GM23338 (cell line): ENCODE measurements at regions not wholly inside any gene's neighbourhood (a gene's known extent, or its start where the extent isn't known, plus 50 kb on each side); places are given as distances from the start of the nearest gene placed in this dataset.

ENCODE experiments used
- ATAC-seq: fragments of 200-7000 bp; cut with Tn5 transposase; 3 replicates; pipeline ENCODE4 v1.9.1; 2020
- DNase-seq: peaks from one replicate; pipeline ENCODE4 v3.0.0-alpha.2; 2015; ENCODE audit warnings: low spot score
- H2AFZ ChIP-seq: fragments of 200-600 bp; sonication (generic); 2 replicates; pipeline ENCODE4 v1.8.0; 2016; ENCODE audit warnings: antibody characterized with exemption, mild to moderate bottlenecking, moderate library complexity
- H3F3A ChIP-seq: fragments of 200-600 bp; sonication (generic); replicated peaks from 2 replicates; pipeline ENCODE4 v1.8.0; 2017; ENCODE audit warnings: antibody characterized with exemption, mixed run types, low read depth
- H3K27ac ChIP-seq: fragments of 200-600 bp; sonication (generic); 2 replicates; pipeline ENCODE4 v1.6.1; 2016; ENCODE audit warnings: low read depth
- H3K27me3 ChIP-seq: fragments of 200-600 bp; sonication (generic); 2 replicates; pipeline ENCODE4 v1.8.0; 2016; ENCODE audit warnings: mild to moderate bottlenecking, mixed run types, moderate library complexity; ENCODE audit not compliant: insufficient read depth
- H3K36me3 ChIP-seq: fragments of 200-600 bp; sonication (generic); 2 replicates; pipeline ENCODE4 v1.8.0; 2016; ENCODE audit warnings: mild to moderate bottlenecking; ENCODE audit not compliant: insufficient read depth
- H3K4me1 ChIP-seq: fragments of 200-600 bp; sonication (generic); 2 replicates; pipeline ENCODE4 v1.8.0; 2016; ENCODE audit warnings: mild to moderate bottlenecking, moderate library complexity; ENCODE audit not compliant: insufficient read depth
- H3K4me2 ChIP-seq: fragments of 200-600 bp; sonication (generic); 2 replicates; pipeline ENCODE4 v1.7.1; 2017; ENCODE audit warnings: mixed run types
- H3K4me3 ChIP-seq: fragments of 200-600 bp; sonication (generic); 2 replicates; pipeline ENCODE4 v1.6.1; 2016; ENCODE audit warnings: mixed run types
- H3K79me2 ChIP-seq: fragments of 200-600 bp; sonication (generic); replicated peaks from 2 replicates; pipeline ENCODE4 v1.8.0; 2017; ENCODE audit warnings: mild to moderate bottlenecking; ENCODE audit not compliant: insufficient read depth
- H3K9me2 ChIP-seq: fragments of 200-600 bp; sonication (generic); 2 replicates; pipeline ENCODE4 v1.8.0; 2017; ENCODE audit not compliant: insufficient read depth
- H4K20me1 ChIP-seq: fragments of 200-600 bp; sonication (generic); replicated peaks from 2 replicates; pipeline ENCODE4 v1.8.0; 2017; ENCODE audit warnings: mild to moderate bottlenecking; ENCODE audit not compliant: insufficient read depth
- H3K27ac Mint-ChIP-seq: 2 replicates; pipeline ENCODE4 v1.8.0; 2020; ENCODE audit warnings: inconsistent platforms, mild to moderate bottlenecking, moderate library complexity, mixed read lengths
- H3K27me3 Mint-ChIP-seq: 3 replicates; pipeline ENCODE4 v1.8.0; 2022; ENCODE audit warnings: low read depth, mild to moderate bottlenecking, moderate library complexity, mixed read lengths, inconsistent platforms; ENCODE audit not compliant: insufficient read depth, poor library complexity
- H3K36me3 Mint-ChIP-seq: 3 replicates; pipeline ENCODE4 v1.8.0; 2021; ENCODE audit warnings: low read depth, mild to moderate bottlenecking, inconsistent platforms, moderate library complexity, mixed read lengths
- H3K4me1 Mint-ChIP-seq: 3 replicates; pipeline ENCODE4 v1.8.0; 2020; ENCODE audit warnings: mild to moderate bottlenecking, inconsistent platforms, mixed read lengths
- H3K4me3 Mint-ChIP-seq: 3 replicates; pipeline ENCODE4 v1.8.0; 2021; ENCODE audit warnings: moderate library complexity, mild to moderate bottlenecking, inconsistent platforms, mixed read lengths
- H3K9me3 Mint-ChIP-seq: 3 replicates; pipeline ENCODE4 v1.8.0; 2020; ENCODE audit warnings: moderate library complexity, mild to moderate bottlenecking, inconsistent platforms, mixed read lengths
- EZH2 ChIP-seq: fragments of 200-600 bp; sonication (generic); IDR thresholded peaks from one replicate; pipeline ENCODE4 v1.8.0; 2017; ENCODE audit warnings: antibody characterized with exemption, mild to moderate bottlenecking, low read depth; ENCODE audit not compliant: unreplicated experiment
- EZH2phosphoT487 ChIP-seq: fragments of 200-600 bp; sonication (generic); IDR thresholded peaks from one replicate; pipeline ENCODE4 v1.8.1; 2018; ENCODE audit warnings: antibody characterized with exemption; ENCODE audit not compliant: unreplicated experiment
- STAT1 ChIP-seq: IDR thresholded peaks from one replicate; pipeline ENCODE4 v1.6.1; 2016; ENCODE audit warnings: antibody characterized with exemption; ENCODE audit not compliant: unreplicated experiment
- ZNF114 ChIP-seq: fragments of 250-450 bp; sonication (Bioruptor Pico); IDR thresholded peaks from 2 replicates; pipeline ENCODE4 v1.5.0; 2020; ENCODE audit warnings: mild to moderate bottlenecking, moderate library complexity
- ZNF331 ChIP-seq: fragments of 250-450 bp; sonication (Bioruptor Pico); IDR thresholded peaks from 2 replicates; pipeline ENCODE4 v1.5.0; 2020; ENCODE audit warnings: low read depth, mild to moderate bottlenecking, moderate library complexity
- TF ChIP-seq, protein P1 (sequence below): IDR thresholded peaks from 2 replicates; pipeline ENCODE4 v1.6.1; 2016; ENCODE audit warnings: antibody characterized with exemption
- TF ChIP-seq, protein P2 (sequence below), 2 experiments: fragments of 200-600 bp in 1 of 2; sonication (generic) in 1 of 2; conservative IDR thresholded peaks; 2 replicates each; pipeline versions ENCODE4 v1.5.1 to v1.6.1; 2016 to 2017; ENCODE audit warnings: antibody characterized with exemption in 2 of 2, low read depth in 2 of 2, mild to moderate bottlenecking in 2 of 2, moderate library complexity in 1 of 2
- TF ChIP-seq, protein P3 (sequence below): IDR thresholded peaks from one replicate; pipeline ENCODE4 v1.6.1; 2018; ENCODE audit warnings: antibody characterized with exemption; ENCODE audit not compliant: unreplicated experiment

DNA sequence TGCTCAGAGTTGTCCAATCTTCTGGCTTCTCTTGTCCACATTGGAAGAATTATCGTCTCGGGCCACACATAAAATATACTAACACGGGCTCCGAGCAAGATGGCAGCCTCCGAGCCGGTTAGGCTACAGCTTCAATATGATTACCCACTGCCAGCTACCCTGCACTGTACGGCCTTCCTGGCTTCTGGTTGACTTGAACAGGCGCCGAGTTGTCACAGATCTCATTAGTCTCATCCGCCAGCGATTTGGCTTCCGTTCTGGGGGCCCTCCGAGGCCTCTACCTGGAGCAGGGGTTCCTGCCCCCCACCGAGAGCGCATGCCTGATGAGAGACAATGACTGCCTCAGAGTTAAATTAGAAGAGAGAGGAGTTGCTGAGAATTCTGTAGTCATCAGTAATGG lies 101.2 kb upstream of the NUDT6 start (continued):
- TF ChIP-seq EZH2 (no peak), EZH2phosphoT487 (no peak), ZNF331 (CRISPR knock-in tag) (no peak)
- TF ChIP-seq, protein P1, sequence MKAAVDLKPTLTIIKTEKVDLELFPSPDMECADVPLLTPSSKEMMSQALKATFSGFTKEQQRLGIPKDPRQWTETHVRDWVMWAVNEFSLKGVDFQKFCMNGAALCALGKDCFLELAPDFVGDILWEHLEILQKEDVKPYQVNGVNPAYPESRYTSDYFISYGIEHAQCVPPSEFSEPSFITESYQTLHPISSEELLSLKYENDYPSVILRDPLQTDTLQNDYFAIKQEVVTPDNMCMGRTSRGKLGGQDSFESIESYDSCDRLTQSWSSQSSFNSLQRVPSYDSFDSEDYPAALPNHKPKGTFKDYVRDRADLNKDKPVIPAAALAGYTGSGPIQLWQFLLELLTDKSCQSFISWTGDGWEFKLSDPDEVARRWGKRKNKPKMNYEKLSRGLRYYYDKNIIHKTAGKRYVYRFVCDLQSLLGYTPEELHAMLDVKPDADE: no peak
- TF ChIP-seq, protein P2, sequence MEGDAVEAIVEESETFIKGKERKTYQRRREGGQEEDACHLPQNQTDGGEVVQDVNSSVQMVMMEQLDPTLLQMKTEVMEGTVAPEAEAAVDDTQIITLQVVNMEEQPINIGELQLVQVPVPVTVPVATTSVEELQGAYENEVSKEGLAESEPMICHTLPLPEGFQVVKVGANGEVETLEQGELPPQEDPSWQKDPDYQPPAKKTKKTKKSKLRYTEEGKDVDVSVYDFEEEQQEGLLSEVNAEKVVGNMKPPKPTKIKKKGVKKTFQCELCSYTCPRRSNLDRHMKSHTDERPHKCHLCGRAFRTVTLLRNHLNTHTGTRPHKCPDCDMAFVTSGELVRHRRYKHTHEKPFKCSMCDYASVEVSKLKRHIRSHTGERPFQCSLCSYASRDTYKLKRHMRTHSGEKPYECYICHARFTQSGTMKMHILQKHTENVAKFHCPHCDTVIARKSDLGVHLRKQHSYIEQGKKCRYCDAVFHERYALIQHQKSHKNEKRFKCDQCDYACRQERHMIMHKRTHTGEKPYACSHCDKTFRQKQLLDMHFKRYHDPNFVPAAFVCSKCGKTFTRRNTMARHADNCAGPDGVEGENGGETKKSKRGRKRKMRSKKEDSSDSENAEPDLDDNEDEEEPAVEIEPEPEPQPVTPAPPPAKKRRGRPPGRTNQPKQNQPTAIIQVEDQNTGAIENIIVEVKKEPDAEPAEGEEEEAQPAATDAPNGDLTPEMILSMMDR (conservative IDR thresholded peaks at IDR 0.05; ENCODE audit: low read depth in 2 of 2): no peak

DNA sequence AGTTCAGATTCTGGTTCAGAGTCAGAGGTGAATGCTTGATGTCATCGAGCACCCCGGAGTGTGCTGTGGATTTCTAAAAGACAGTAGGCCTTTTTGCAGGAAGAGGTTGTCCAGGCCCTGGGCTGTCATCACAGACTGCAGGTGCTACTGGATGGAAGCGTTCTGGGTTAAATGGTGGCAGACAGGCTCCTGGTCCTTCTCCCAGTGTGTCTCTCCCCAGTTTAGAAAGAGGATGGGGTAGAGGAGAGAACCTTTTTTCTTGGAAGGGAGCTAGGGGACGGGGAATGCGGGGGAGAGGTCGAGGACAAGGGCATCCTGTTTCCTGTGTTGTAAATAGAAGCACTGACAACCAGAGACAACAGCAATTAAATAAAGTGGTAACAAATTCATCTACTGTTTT lies 102.3 kb upstream of the NUDT6 start:
- H4K20me1 ChIP-seq: no peaks in the 10 kb centered on the region; the same call in 1 of the 2 replicates
- Mint-ChIP-seq H3K36me3 (peaks cover 25% of the 10 kb centered on the region), H3K4me3 (no peak overlapping the region), H3K27ac (no peak overlapping the region), H3K27me3 (peaks cover 4% of the 10 kb centered on the region), H3K4me1 (peaks cover 13% of the 10 kb centered on the region), H3K9me3 (0 out of 3 replicates have a peak, but pooled peaks cover 4% of the 10 kb centered on the region)
- H3K4me2 ChIP-seq: no peak overlapping the region
- H3K27ac ChIP-seq: no peak overlapping the region
- no peaks in the 10 kb centered on the region for H3F3A ChIP-seq
- H3K79me2 ChIP-seq: no peaks in the 10 kb centered on the region
- H3K4me3 ChIP-seq: no peak overlapping the region
- TF ChIP-seq, protein P2 (conservative IDR thresholded peaks at IDR 0.05; ENCODE audit: low read depth in 2 of 2): no peak
- TF ChIP-seq, protein P3, sequence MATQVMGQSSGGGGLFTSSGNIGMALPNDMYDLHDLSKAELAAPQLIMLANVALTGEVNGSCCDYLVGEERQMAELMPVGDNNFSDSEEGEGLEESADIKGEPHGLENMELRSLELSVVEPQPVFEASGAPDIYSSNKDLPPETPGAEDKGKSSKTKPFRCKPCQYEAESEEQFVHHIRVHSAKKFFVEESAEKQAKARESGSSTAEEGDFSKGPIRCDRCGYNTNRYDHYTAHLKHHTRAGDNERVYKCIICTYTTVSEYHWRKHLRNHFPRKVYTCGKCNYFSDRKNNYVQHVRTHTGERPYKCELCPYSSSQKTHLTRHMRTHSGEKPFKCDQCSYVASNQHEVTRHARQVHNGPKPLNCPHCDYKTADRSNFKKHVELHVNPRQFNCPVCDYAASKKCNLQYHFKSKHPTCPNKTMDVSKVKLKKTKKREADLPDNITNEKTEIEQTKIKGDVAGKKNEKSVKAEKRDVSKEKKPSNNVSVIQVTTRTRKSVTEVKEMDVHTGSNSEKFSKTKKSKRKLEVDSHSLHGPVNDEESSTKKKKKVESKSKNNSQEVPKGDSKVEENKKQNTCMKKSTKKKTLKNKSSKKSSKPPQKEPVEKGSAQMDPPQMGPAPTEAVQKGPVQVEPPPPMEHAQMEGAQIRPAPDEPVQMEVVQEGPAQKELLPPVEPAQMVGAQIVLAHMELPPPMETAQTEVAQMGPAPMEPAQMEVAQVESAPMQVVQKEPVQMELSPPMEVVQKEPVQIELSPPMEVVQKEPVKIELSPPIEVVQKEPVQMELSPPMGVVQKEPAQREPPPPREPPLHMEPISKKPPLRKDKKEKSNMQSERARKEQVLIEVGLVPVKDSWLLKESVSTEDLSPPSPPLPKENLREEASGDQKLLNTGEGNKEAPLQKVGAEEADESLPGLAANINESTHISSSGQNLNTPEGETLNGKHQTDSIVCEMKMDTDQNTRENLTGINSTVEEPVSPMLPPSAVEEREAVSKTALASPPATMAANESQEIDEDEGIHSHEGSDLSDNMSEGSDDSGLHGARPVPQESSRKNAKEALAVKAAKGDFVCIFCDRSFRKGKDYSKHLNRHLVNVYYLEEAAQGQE: no peak
- TF ChIP-seq ZNF114 (CRISPR knock-in tag): no peak
- TF ChIP-seq, protein P1: no peak
- no peak for TF ChIP-seq STAT1
- H3K36me3 ChIP-seq: no peaks in the 10 kb centered on the region
- H3K4me1 ChIP-seq: no peaks in the 10 kb centered on the region
- ATAC-seq (no peak), DNase-seq (no peak)
- H3K9me2 ChIP-seq: no peaks in the 10 kb centered on the region
- no peak overlapping the region for H2AFZ ChIP-seq
- no peaks in the 10 kb centered on the region for H3K27me3 ChIP-seq
